SK-N-SH treated with all-trans-retinoic acid at 6 μM for 48 hours (cell line): ENCODE measurements at regions not wholly inside any gene's neighbourhood (a gene's known extent, or its start where the extent isn't known, plus 50 kb on each side); places are given as distances from the start of the nearest gene placed in this dataset.

ENCODE experiments used
- BACH2 ChIP-seq: fragments of 250-450 bp; sonication (Bioruptor Pico); IDR thresholded peaks from 2 replicates; pipeline ENCODE4 v1.9.0; 2021; ENCODE audit warnings: mild to moderate bottlenecking, borderline replicate concordance
- GLIS3 ChIP-seq: fragments of 250-450 bp; sonication (Bioruptor Pico); IDR thresholded peaks from 2 replicates; pipeline ENCODE4 v1.5.0; 2020; ENCODE audit warnings: mild to moderate bottlenecking, moderate library complexity
- OSR1 ChIP-seq: fragments of 250-450 bp; sonication (Bioruptor Pico); IDR thresholded peaks from 2 replicates; pipeline ENCODE4 v1.8.0; 2022; ENCODE audit warnings: moderate library complexity, mild to moderate bottlenecking, inconsistent platforms
- PPARA ChIP-seq: fragments of 250-450 bp; sonication (Bioruptor Pico); IDR thresholded peaks from 2 replicates; pipeline ENCODE4 v1.5.0; 2020; ENCODE audit warnings: mild to moderate bottlenecking, borderline replicate concordance
- RARB ChIP-seq: fragments of 250-450 bp; sonication (Bioruptor Pico); IDR thresholded peaks from 2 replicates; pipeline ENCODE4 v1.8.0; 2021; ENCODE audit warnings: mild to moderate bottlenecking, moderate library complexity
- SNAI2 ChIP-seq: fragments of 250-450 bp; sonication (Bioruptor Pico); IDR thresholded peaks from 2 replicates; pipeline ENCODE4 v1.5.0; 2020; ENCODE audit warnings: mild to moderate bottlenecking, moderate library complexity
- TOX ChIP-seq: fragments of 250-450 bp; sonication (Bioruptor Pico); IDR thresholded peaks from 2 replicates; pipeline ENCODE4 v1.8.0; 2021; ENCODE audit warnings: mild to moderate bottlenecking, moderate library complexity, borderline replicate concordance
- ZFP30 ChIP-seq: fragments of 450-650 bp; formaldehyde crosslinking; IDR thresholded peaks from 2 replicates; pipeline ENCODE4 v1.5.0; 2022; ENCODE audit warnings: mild to moderate bottlenecking, moderate library complexity
- ZNF70 ChIP-seq: fragments of 450-650 bp; formaldehyde crosslinking; IDR thresholded peaks from 2 replicates; pipeline ENCODE4 v1.5.0; 2020; ENCODE audit warnings: mild to moderate bottlenecking, moderate library complexity
- TF ChIP-seq, protein P1 (sequence below): fragments of 250-450 bp; sonication (Bioruptor Pico); IDR thresholded peaks from 2 replicates; pipeline ENCODE4 v1.8.0; 2020; ENCODE audit warnings: mild to moderate bottlenecking, moderate library complexity, borderline replicate concordance
- TF ChIP-seq, protein P2 (sequence below): fragments of 250-450 bp; sonication (Bioruptor Pico); IDR thresholded peaks from 2 replicates; pipeline ENCODE4 v1.5.1; 2021; ENCODE audit warnings: mild to moderate bottlenecking, moderate library complexity

DNA sequence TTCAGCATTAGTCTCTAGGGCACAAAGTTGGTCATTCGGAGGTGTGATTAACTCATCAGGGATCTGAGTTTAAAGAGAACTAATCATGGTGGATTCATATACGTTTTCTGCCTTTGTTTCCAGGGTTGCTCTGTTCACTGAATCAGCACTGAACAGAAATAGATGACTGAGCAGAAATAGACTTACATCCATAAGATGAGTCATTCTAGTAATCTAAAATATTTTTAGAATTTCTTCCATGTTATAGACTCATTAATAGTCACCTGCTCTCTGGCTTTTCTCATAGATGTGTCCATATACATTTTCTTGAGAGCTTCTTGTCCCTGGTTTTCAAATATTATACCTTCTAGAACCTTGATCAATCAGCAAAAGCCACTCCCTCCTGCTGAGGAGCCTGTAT, 837.6 kb upstream of the DPPA4 start:
- TF ChIP-seq PPARA (no peak), ZNF70 (no peak), BACH2 (CRISPR knock-in tag) (no peak), ZFP30 (no peak), TOX (CRISPR knock-in tag) (no peak), OSR1 (CRISPR knock-in tag) (no peak), RARB (CRISPR knock-in tag) (no peak), SNAI2 (CRISPR knock-in tag) (no peak), GLIS3 (CRISPR knock-in tag) (no peak)
- TF ChIP-seq, protein P1, sequence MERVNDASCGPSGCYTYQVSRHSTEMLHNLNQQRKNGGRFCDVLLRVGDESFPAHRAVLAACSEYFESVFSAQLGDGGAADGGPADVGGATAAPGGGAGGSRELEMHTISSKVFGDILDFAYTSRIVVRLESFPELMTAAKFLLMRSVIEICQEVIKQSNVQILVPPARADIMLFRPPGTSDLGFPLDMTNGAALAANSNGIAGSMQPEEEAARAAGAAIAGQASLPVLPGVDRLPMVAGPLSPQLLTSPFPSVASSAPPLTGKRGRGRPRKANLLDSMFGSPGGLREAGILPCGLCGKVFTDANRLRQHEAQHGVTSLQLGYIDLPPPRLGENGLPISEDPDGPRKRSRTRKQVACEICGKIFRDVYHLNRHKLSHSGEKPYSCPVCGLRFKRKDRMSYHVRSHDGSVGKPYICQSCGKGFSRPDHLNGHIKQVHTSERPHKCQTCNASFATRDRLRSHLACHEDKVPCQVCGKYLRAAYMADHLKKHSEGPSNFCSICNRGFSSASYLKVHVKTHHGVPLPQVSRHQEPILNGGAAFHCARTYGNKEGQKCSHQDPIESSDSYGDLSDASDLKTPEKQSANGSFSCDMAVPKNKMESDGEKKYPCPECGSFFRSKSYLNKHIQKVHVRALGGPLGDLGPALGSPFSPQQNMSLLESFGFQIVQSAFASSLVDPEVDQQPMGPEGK, result no peak
- TF ChIP-seq, protein P2, sequence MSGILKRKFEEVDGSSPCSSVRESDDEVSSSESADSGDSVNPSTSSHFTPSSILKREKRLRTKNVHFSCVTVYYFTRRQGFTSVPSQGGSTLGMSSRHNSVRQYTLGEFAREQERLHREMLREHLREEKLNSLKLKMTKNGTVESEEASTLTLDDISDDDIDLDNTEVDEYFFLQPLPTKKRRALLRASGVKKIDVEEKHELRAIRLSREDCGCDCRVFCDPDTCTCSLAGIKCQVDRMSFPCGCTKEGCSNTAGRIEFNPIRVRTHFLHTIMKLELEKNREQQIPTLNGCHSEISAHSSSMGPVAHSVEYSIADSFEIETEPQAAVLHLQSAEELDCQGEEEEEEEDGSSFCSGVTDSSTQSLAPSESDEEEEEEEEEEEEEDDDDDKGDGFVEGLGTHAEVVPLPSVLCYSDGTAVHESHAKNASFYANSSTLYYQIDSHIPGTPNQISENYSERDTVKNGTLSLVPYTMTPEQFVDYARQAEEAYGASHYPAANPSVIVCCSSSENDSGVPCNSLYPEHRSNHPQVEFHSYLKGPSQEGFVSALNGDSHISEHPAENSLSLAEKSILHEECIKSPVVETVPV (CRISPR knock-in tag), result no peak
